SK-N-MC (cell line): ENCODE measurements at regions not wholly inside any gene's neighbourhood (a gene's known extent, or its start where the extent isn't known, plus 50 kb on each side); places are given as distances from the start of the nearest gene placed in this dataset.

Experiments
- EZH2 ChIP-seq: fragments of 200-600 bp; sonication (generic); IDR thresholded peaks from one replicate; pipeline ENCODE4 v1.6.1; 2017; ENCODE audit warnings: antibody characterized with exemption
- POLR2AphosphoS5 ChIP-seq: IDR thresholded peaks from 2 replicates; pipeline ENCODE4 v1.6.1; 2012; ENCODE audit warnings: mild to moderate bottlenecking, low read depth, low read length, borderline replicate concordance

DNA sequence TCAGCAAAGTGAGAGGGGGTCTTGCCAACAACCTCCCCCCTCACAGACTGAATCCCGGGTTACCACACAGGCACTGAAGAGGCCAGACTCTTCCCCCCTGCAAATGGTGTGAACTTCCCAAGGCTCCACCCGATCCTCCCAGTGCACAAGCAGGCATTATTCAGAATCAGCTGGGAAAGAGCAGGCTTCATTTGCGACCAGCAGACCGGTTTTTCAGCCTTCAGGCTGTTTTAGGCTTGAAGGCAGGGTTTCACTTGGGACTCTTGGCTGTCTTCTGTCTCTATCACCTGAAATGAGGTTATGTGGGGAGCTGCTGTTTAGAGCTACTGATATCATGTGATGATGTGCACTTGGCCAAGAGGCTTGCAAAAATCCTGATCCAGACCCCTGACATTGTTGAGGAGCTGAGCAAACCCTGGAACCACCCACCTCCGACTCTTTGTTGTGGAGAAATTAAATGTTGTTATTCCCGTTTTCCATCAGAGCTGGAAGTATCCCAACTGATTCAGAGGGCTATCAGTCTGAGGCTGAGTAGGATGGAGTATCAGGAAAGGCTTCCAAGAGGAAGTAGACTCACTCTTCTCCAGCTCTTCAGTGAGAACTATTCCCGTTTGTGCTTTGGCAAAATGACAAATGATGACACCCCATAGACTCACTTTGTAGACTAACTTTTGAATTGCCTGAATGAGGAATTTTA, 63.3 kb upstream of the ZFR start:
- no peak for TF ChIP-seq EZH2
- no peak for TF ChIP-seq POLR2AphosphoS5
